Upper lobe of left lung (tissue), 4 donors: ENCODE measurements at regions not wholly inside any gene's neighbourhood (a gene's known extent, or its start where the extent isn't known, plus 50 kb on each side); places are given as distances from the start of the nearest gene placed in this dataset.

Experiments used
- CTCF ChIP-seq, 6 experiments: fragments of 450-650 bp in 4 of 6; fragments of 200-600 bp in 2 of 6; sonication (generic) in 2 of 6; IDR thresholded peaks; one replicate each; pipeline ENCODE4 v1.5.1; 2016 to 2019; ENCODE audit warnings: antibody characterized with exemption in 6 of 6
- EP300 ChIP-seq, 4 donors: sonication (generic); formaldehyde crosslinking; IDR thresholded peaks; one replicate each; pipeline ENCODE4 v1.5.1; 2017; ENCODE audit warnings: antibody characterized with exemption in 4 of 4, control low read depth in 2 of 4
- POLR2A ChIP-seq, 4 donors: fragments of 450-650 bp; IDR thresholded peaks; one replicate each; pipeline ENCODE4 v1.5.1; 2016 to 2017; ENCODE audit warnings: antibody characterized with exemption in 4 of 4, mild to moderate bottlenecking in 2 of 4

GRCh38 chr1:178030467-178030866 lies 60.6 kb upstream of the SEC16B start:
- TF ChIP-seq CTCF (IDR thresholded peaks at IDR 0.05) (no peak), POLR2A (IDR thresholded peaks at IDR 0.05) (no peak), EP300 (IDR thresholded peaks at IDR 0.05) (no peak)
